HG03159 (cell line): ENCODE measurements at regions not wholly inside any gene's neighbourhood (a gene's known extent, or its start where the extent isn't known, plus 50 kb on each side); places are given as distances from the start of the nearest gene placed in this dataset.

Source experiments
- ATAC-seq: cut with Tn5 transposase; IDR thresholded peaks from one replicate; pipeline ENCODE4 v1.9.1; 2021; ENCODE audit warnings: mild to moderate bottlenecking, moderate library complexity; ENCODE audit not compliant: unreplicated experiment

DNA sequence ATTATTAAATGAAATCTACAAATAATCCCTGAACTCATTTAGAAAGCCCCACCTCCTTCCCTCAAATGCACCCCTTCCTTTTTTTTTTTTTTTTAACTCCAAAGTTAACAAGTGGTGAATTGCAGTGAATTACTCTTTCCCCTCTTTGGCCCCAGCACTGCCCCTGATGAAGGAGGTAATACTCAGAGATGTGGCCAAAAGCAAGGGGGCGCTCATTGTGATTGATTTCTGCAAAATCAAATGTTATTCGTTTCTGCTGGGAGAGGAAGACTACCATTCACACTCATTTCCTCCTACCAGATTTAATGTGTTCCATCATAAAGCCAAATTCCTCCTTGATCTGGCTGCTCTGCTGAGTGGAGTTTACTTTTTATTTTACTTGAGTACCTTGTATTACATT is 259.4 kb downstream of the GPD2 start:
- no peak for ATAC-seq

DNA sequence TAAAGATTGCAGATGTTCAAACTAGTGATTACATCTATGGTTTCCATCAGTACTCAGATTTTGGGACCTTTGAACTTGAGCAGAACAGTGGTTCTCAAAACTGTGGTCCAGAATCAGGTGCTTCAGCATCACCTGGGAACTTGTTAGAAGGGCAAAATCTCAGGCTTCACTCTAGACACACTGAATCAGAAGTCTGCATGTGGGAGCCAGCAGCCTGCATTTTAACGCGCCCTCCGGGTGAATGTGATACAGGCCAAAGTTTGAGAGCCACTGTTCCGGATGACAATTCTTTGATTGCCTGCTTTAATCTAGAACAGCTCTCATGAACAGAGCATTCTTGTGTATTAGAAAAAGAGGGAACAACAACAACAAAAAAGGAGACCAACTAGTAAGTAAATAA is 261.7 kb downstream of the GPD2 start:
- ATAC-seq: no peak

DNA sequence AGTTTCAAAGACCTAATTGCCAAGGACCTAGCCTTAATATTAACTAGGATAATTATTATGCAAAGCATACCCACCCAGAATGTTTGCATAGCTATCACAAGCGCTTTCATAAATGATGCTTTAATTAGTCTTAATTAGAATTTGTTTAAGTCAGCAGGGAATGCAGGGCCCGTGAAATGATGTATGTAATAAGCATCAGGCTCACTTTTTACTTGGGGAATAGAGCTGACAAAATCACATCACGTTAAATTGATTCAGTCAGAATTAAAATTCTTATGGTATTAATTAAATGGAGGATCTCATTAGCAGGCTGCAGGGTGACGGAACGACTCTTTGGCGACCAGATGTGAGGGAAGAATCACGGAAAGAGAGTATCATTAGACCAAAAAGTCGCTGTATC is 264.5 kb downstream of the GPD2 start:
- no peak for ATAC-seq

DNA sequence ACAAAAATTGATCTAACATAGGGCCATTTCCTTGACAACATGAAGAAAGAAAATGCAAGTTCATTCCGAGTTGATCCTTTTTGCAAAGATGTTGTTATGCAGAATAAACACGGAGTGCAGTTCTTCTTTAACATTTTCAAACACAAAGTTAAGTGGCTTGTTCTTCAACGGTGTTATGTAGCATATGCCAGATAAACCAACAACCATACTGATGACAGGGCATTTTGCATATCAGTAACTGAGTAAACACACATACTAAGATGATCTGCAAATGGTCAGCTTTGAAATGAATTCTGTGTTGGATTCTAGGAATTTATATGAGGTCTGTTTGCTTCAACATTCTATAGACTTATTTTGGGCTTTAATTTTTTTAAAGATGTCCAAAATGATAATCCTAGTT is 266.4 kb downstream of the GPD2 start:
- no peak for ATAC-seq

DNA sequence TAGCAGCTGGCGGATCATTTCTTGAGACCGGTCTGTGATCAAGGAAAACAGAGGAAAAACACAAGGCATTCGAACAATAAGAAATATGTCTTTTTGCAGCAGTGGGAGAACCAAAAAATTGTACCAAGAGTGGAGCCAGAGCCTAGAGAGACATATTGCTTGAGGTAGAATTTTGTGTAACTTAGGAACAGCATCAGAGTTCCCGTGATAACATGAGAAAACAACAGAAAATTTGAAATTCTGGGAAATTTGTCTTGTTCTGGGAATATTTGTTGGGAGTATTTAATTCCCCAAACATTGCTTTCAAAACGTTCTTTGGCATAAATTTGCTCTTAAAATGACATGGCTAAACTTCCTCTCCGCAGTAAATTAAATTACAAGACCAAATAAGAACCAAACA is 267.5 kb downstream of the GPD2 start:
- no peak for ATAC-seq

DNA sequence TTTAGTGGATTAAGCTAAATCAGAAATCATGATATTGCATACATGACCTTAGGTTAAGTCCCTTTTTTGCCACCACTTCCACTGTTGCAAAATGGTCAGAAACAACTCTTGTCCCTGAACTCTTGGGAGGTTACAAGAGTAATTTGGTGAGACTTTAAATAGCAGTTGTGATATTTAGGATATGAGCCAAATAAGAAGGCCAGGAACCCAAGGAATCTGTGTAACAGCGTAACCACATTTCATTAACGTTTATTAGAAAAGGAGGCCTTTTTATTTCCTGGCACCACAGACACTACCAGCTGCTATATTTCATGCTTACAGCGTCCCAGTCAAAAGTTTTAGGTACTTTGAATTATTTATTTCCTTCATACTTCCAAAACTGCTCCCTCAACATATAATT is 268.0 kb downstream of the GPD2 start:
- ATAC-seq: no peak

DNA sequence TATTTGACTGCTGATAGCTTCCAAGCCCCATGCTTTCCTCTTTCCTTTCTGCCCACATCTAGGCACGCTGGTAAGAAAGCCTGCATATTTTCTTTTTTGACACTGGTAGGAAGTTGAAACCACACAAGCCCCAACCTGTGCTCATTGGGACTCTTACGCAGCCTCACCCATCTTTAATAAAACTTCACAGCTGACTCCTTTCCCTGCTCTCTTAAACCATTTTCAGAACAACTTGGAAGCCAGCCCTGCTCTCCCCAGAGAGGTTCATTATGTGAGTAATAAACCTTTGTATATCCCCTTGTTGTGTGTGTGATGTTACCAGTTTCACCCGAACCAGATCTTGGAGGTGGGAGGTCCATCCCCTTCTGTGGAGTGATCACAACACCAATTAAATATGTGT is 268.4 kb downstream of the GPD2 start:
- ATAC-seq: no peak

DNA sequence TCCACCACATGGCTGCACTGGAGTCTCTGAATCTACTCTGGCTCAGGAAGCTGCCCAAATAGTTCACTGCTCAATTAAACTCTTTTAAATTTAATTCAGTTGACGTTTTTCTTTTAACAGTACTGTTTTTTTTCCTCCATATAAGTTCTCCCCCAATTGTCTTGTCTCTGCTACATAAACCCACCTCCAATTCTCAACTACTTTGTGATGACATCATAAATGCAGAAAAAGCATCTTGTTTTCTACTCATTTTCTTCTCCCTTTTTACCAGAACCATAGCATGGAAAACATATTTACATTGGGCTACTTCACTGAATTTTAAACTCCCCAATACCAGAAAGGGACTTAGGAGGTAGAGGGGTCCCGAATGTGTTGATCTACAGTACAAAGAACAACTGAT is 270.4 kb downstream of the GPD2 start:
- ATAC-seq: no peak

DNA sequence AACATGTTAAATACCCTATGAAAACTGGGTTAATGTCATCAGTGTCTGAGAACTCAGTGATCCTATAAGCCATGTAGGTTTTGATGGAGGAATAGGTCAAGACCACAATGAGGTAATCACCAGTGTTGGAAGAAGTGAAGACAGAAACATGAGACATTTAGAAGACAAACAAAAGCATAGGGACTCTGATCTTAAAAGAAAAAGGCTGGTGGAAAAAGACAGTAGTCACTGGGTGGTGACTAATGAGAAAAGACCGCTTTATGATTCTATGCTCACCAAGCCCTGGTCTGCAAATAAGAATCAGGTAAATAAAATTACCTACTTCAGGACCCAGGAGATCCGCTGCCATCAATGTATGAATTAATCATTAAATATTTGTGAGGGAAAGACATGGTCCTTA is 271.9 kb downstream of the GPD2 start:
- ATAC-seq: no peak

DNA sequence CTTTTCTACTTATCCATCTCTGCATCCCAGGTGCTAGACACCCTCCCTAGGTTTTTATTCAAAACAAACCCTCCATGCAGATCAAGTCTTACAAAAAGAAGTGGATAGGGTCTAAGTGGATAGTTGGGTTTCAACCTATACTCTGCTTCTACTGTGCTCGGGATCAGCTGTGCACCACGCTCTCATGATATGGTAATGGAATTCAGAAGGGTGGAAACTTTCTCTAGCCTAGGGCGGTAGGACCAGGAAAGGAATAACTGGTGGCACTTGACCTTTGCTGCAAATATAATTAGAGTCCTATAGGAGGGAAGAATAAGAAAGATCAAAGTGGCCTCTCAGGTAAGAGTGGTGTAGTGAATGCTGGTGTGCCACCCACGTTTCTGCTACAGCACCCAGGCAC is 272.9 kb downstream of the GPD2 start:
- no peak for ATAC-seq

DNA sequence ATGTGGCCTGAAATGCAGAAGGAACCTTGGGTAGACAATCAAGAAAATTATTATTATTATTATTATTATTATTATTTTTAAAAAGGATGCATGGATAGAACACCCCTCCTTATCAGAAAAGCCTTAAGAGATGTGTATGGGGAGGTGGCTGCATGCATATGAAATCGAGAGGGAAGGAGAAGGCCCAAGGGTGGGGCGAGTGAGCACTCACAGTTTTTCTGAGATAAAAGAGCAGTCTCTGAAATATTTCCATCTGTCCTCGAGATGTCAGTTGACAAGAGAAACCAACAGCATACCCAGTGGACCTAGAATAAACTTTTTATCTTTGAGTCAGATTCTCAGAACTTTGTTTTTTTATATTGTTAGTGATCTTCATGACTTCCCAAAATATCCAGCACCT is 282.9 kb downstream of the GPD2 start:
- no peak for ATAC-seq

DNA sequence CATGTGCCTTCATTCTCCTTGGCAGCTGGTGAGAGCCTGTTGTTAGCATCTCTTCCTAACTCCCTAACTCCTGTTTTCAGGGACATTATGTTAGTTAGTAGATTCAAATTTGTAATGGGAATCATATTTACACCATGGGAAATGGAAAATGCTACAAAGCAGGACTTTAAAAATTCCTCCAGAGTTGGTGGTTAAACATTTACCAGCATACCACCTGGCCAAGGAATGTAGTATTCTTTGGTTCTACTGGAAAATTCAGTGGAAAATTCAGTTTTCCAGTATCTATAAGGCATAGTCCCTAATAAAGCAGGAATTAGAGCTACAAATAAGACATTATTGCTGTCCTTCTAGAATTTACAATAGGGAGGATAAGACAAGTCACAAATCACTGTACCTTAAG is 291.7 kb downstream of the GPD2 start:
- no peak for ATAC-seq

DNA sequence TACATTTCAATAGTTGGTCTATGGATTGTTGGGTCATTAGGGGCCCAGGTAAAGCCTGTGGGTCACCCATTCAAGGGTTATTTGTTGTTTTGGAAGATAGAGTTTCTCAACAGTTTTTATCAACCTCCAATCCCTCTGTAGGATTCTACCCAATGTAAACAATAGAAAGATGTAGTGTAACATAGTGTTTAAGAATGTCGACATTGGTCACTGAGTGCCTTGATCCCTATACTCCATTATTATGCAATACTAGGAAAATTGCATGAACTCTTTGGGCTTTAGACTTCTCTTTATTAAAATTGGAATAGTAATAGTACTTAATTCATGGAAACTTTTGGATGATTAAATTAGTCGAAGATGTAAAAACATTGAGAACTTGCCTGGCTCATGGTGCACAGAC is 292.1 kb downstream of the GPD2 start:
- ATAC-seq: no peak

DNA sequence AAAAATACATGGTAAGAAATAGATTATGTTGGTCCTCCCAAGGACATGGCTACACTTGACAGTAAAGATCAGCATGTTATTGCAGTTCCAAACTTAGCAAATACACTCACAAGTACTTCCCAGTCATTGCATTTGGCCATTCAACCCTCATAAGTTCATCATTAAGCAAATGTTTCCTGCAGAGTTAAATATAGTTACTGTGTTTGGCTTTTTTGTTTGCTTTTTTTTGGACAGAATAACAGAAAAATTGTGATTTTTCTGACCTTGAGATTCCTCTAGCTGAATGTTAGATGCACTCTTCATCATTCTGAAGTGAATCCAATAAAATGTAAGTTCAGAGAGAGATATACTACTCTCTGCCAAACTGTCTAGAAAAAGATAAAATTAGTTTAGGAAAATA is 295.3 kb downstream of the GPD2 start:
- ATAC-seq: no peak

DNA sequence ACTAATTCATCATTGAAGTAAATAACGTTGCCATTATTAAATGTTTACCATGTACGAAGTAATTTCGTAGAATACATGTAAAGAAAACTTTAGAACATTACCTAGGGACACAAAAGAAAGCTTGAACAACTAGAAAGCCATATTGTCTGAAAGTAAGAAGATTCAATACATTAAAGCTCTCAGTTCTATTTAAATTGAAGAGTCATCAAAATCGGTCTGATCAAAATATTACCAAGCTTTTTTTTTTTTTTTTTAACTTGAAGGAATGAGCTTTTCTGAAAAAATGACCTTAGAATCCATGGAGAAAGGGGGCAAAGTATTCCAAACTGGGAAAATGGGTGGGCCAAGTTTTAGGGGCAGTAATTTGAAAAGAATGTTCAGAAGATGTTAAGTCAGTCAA is 300.8 kb downstream of the GPD2 start:
- ATAC-seq: no peak

DNA sequence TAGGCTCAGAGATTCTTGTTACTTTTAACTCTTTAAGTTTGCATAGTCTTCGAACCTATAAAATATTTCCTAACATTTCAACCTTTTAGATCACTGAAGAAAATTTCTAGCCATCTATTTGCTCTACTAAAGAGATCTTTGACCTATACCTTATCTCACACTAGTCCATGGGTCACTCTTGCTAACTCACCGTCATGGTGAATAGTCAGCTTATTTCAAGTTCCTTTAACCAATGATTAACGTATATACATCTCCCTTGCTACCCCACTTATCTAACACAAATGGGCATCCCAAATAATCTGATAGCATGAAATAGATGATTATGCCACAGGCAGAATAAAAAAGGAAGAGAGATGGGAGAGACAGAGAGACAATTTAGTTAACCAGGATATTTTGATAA is 303.1 kb downstream of the GPD2 start:
- ATAC-seq: no peak

DNA sequence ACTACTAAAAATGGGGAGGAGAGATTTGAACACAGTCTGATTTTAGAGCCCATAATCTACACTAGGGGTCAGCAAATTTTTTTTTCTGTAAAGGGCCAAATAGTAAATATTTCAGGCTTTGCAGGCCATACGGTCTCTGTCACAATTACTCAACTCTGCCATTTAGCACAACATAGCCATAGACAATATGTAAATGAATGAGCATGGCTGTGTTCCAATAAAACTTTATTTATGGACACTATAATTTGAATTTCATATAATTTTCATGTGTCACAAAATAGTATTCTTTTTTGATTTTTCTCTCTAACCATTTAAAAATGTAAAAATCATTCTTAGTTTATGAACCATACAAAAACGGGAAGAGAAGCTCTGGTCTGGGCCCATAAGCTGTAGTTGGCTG is 309.4 kb downstream of the GPD2 start:
- ATAC-seq: no peak

DNA sequence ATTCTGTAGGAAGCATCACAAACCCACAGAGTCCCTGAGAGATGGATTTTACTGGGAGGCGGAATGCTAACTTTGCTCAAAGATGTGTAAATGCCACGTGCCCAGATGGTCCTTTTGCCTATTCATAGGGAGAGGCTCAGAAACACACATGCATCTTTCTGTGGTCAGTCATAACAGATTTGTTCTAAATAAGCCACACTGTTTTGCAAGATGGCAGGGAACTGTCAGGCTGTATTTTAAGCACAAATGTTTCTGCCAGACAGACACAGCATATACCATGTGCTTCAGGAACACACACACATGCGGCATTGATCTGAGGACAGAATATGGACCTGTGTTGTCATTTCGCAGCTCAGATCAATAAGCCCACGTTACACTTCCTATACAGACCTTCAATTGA is 312.0 kb downstream of the GPD2 start:
- ATAC-seq: no peak

DNA sequence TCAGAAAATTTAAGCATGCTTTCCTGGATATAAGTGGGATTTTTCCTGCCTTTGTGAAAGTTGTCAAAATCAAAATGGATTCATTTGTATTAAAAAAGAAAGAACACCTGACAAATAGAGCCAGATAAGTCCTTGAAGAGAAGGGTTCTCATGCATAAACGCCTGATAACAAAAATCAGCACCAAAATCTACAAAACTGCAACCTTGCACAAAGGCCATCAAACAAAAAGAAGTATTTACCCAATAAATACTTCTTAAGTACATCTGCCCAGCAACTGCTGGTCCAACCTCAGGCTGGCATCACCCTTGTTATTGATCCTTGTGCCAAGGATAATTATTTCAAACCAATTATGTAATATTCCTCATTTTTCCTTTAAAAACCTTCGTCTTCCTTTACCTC is 315.9 kb downstream of the GPD2 start:
- ATAC-seq: no peak

DNA sequence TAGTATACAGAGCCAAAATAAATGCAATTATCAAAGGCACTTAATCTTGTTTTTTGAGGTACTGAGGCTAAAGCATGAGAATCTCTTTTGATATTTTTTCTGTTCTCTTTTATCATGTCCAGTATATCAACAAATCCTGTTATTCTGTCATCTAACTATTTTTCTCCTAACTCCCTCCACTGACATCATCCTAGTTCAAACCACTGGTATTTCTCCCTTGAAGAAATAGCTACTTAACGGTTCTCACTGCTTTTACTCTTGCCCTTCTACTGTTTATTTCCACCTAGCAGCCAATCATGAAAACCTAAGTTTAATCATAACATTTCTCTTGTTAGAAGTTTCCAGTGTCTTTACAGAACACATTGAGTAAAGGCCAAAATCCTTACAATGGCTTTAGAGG is 317.6 kb downstream of the GPD2 start:
- ATAC-seq: no peak

DNA sequence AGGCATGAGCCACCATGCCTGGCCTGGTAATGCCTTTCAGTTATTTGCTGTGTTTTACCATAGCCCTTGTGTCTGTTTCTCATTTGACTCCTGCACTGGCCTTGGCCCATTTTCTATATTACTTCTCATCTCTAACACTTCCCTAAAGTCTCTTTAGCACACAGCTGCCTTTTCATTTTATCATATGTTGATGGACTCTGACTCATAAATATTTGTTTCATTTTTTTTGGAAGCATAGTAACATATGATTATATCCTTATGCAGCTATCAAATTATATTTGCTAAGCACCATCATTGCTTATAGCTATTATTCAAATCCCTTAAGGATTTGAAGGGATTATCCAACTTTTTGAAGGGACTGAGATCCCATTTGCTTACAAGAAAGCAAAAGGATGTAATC is 320.3 kb downstream of the GPD2 start:
- ATAC-seq: no peak

DNA sequence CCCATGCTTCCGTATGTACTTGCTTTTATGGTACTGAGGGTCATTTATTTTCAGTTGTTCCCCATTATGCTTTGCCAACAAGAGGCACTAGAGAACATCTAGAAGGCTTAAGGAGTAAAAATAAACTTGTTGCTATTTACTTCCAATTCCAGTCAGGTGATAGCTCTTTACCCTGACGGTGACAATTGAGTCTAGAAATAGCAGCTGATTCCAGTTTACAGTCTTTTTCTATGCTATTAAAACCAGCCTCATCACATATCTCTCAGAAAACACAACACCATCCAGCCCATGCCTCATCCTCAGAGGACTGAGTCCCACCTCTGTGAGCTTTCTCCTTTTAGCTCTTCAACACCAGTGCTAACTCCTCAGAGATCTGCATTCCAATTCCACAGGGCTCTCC is 327.0 kb downstream of the GPD2 start:
- ATAC-seq: no peak

DNA sequence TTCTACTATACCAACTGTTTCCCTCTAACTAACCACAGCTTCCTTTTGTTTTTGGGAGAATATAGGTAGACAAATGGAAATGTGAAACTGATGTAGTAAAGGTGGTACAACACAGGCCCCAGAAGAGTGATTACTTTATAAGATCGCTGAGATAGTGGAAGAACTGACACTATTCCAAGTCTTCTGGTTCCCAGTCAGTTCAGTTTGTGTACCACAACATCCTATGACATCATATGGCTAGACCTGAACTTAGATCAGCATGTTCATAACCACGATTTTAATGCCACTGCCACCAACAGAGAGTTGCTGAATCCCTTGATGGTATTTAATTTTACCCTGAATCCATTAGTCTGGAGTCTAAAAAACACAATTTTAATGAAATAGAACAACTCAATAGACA is 328.9 kb downstream of the GPD2 start:
- ATAC-seq: no peak

DNA sequence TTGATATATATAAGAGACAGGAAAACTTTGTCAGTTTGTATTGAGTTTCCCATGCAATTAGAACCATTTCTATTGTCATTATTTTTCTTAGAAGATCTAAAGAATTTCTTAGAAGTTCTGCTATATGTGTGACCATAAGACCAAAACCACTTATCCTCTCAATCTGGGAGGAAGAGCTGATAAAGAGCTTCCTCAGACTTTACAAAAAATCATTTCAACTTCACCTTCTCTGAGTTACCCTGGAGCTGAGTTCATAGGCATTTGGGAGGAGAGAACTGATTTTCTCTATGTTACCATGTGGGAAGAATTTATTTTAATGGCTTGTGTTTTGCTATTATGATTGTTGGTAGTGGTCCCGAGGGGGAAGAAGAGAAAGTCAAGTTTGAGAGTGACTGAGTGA is 329.3 kb downstream of the GPD2 start:
- ATAC-seq: no peak
